Lower leg skin (tissue), 3 donors: ENCODE measurements at regions not wholly inside any gene's neighbourhood (a gene's known extent, or its start where the extent isn't known, plus 50 kb on each side); places are given as distances from the start of the nearest gene placed in this dataset.

ENCODE experiments used
- POLR2A ChIP-seq, 2 donors: fragments of 450-650 bp; IDR thresholded peaks; one replicate each; pipeline ENCODE4 v1.6.1; 2016 to 2017; ENCODE audit warnings: antibody characterized with exemption in 2 of 2, mild to moderate bottlenecking in 1 of 2, moderate library complexity in 1 of 2
- TF ChIP-seq, protein P1 (sequence below), 3 donors: fragments of 450-650 bp; IDR thresholded peaks; one replicate each; pipeline ENCODE4 v1.5.1; 2016; ENCODE audit warnings: antibody characterized with exemption in 3 of 3, mild to moderate bottlenecking in 3 of 3, moderate library complexity in 2 of 3

DNA sequence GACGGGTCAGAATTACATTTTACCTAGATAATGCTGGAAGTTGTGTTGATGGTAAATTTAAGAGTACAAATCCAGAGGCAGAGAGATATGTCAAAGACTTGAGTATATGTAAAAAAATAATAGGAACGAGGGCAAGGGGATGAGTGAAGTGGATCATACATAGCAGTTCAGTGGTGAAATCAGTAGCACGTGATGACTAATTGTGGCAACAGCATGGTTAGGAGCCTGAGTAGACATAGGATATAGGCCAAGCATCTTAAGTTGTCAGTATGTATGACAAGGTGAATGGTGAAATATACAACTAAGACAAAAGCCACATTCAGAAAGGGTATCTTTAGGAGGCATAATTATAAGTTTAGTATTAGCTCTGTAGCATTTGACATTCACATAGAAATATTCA lies 826.5 kb upstream of the PIK3C3 start:
- no peak for TF ChIP-seq POLR2A (IDR thresholded peaks at IDR 0.05)
- TF ChIP-seq, protein P1, sequence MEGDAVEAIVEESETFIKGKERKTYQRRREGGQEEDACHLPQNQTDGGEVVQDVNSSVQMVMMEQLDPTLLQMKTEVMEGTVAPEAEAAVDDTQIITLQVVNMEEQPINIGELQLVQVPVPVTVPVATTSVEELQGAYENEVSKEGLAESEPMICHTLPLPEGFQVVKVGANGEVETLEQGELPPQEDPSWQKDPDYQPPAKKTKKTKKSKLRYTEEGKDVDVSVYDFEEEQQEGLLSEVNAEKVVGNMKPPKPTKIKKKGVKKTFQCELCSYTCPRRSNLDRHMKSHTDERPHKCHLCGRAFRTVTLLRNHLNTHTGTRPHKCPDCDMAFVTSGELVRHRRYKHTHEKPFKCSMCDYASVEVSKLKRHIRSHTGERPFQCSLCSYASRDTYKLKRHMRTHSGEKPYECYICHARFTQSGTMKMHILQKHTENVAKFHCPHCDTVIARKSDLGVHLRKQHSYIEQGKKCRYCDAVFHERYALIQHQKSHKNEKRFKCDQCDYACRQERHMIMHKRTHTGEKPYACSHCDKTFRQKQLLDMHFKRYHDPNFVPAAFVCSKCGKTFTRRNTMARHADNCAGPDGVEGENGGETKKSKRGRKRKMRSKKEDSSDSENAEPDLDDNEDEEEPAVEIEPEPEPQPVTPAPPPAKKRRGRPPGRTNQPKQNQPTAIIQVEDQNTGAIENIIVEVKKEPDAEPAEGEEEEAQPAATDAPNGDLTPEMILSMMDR (IDR thresholded peaks at IDR 0.05) = no peak
